HG03066 (cell line): ENCODE measurements at regions not wholly inside any gene's neighbourhood (a gene's known extent, or its start where the extent isn't known, plus 50 kb on each side); places are given as distances from the start of the nearest gene placed in this dataset.

Source experiments
- ATAC-seq: cut with Tn5 transposase; IDR thresholded peaks from one replicate; pipeline ENCODE4 v1.9.1; 2021; ENCODE audit warnings: low read depth; ENCODE audit not compliant: unreplicated experiment

DNA sequence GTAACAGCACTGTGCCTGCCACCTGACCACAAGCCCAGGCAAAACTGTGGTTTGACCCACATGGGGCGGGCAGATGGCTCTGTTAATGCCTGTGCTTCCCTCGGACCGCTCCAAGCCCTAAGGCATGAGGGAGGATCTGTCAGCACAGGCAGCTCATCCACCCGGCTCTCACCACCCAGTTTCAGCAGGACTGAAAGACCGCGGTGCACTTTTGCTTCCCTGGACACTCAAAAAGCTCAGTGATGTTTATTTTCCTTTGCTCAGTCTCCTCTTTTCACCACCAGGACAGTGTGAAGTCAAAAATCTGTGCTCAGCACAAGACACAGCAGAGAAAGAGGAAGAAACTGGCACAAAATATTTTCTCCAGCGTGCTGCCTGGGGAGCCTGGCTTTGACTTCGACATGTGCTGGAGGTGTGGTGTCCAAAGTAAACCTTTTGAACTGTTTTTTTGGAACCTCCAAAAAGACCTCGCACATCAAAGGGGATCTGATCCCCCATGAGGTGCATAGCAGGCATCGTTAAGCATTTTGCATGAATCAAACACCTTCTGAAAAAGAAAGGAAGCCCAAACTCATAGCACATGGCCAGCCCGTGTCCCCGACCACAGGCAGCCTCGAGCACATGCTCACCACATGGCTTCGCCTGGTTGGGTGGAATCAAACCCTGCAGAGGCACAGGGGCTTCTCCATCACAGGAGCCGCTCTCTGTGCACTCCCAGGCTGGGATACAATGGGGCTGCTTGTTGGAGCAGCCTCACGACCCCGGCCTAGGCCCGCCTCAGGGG lies 441.7 kb upstream of the JARID2 start:
- ATAC-seq = no peak

DNA sequence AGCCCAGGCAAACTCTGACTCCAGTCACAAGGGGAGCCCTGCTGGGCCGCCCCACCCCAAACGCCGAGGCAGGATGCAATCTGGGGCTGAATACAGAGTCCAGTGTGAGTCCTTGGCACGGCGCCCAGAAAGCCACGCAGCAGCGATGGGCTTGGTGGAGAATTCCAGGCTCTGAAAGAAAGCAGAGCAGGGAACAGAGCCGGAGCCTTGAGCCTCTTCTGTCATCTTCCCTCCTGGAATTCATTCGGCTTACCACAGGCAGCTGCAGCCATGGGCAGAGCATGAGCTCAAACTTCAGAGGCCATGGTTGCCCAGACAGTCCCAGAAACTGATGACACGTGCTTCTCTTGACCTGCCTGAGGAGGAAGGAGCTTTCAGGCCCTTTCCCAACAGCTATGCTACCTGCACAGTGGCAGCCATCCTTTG lies 441.1 kb upstream of the JARID2 start:
- no peak for ATAC-seq

DNA sequence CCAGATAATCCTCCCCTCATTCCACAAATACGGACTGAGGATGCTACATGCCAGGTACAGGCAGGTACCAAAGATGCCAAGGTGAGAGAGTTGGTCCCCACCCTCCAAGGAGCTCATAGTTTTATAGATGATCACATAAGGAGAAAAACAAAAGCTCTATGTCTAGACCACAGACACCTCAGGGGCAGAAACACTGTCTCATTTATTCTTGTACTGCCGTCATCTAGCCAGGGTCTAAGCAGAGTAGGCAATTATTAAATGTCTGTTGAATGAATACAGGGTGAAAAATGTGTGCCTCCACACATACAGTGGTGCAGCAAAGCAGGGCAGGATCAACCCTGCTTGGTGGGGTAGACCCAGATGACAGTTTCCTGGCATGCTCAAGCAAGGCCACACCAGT lies 439.8 kb upstream of the JARID2 start:
- no peak for ATAC-seq

DNA sequence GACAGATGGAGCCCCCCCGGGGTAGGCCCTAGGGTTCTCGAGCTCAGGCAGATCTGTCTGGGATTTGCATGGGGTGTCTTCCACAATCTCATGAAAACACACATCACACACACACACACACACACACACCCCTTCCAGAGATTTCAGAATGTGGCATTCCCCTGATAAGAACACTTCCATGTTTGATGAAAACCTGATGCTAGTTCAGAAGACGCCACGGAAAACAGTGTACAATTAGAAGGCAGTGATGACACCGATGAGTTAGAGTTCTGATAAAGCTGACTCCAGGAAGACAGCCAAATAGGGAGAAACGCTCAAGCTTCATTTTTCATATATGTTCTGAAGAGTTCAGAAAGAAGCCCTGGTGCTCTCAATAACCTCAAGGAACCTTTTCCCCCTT lies 438.7 kb upstream of the JARID2 start:
- no peak for ATAC-seq

DNA sequence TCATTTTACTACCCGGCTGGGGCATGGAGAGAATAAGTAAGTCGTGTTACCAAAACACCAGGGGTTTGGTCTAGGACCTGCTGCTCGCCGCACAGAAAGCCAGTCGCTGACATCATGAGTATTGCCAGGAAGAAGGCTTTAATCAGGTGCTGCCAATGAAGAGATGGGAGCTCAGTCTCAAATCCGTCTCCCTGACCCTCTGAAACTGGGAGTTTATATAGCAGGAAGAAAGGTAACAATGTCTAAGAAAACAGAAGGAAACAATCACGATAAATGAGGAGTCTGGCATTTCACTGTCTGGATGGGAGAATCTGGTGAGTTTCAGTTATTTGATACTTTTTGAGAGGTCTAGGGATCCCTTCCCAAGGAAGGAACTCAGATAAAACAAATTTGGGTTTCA lies 437.9 kb upstream of the JARID2 start:
- no peak for ATAC-seq

DNA sequence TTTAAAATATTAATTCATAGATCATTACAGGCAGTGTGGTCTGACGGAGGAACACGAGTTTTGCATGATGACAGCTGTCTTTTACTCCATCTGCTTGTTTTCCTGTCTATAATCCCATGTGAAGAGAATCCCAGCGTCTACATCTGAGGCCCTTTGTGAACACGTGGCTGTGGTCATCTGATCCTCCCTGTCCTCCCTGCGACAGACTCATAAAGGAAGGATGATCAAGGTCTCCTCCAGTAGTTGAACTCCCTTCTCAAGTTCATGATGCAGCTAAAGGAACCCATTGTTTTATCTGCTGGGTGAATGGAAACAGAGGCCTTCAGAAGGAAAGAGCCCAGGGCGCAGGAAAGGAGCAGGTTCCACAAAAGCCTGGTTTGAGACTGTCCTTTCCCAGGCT lies 435.8 kb upstream of the JARID2 start:
- ATAC-seq = no peak

DNA sequence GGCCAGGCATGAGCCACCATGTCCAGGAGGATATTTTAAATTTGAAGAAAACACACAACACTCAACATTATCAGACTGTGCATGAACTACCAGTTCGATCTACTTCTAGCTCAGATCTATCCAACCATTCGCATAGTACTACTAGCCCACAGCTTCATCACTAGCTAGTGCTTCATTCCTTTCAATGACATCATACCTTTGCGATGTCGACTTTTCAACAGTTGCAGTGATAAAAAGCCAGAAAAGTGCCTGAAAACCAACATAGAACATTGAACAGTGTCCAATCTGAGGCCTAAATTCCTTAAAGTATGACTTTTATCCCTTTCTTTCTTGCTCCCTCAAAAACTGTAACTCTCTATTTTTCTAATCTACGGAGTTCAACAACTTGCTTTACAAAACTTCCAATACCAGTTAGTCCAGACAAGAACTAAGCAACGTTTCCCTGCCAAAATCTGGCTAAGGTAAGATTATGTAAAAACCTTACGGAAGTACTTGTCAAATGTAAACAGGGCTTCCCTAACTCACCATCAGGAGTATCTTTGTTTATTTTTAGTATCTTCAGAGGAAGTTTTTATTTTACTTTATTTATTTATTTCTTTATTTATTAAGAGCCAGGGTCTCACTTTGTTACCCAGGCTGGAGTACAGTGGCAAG lies 434.0 kb upstream of the JARID2 start:
- ATAC-seq = no peak

DNA sequence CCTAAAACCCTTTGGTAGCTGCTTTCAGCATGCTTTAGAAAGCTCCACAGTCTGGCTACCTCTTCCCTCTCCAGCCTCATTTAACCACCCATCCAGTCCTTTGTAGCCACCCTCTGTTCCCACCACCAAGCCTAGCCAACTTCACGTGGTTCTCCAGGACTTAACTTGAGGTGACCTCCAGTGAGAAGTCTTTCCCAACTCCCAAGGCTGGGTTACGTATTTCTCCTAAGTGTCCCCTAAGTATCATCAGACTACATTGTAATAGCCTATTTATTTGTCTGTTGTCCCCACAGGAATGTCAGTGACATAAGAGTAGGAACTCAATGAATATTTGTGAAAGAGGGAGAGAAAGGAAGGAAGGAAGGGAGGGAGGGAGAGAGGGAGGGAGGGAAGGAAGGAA lies 431.9 kb upstream of the JARID2 start:
- no peak for ATAC-seq

DNA sequence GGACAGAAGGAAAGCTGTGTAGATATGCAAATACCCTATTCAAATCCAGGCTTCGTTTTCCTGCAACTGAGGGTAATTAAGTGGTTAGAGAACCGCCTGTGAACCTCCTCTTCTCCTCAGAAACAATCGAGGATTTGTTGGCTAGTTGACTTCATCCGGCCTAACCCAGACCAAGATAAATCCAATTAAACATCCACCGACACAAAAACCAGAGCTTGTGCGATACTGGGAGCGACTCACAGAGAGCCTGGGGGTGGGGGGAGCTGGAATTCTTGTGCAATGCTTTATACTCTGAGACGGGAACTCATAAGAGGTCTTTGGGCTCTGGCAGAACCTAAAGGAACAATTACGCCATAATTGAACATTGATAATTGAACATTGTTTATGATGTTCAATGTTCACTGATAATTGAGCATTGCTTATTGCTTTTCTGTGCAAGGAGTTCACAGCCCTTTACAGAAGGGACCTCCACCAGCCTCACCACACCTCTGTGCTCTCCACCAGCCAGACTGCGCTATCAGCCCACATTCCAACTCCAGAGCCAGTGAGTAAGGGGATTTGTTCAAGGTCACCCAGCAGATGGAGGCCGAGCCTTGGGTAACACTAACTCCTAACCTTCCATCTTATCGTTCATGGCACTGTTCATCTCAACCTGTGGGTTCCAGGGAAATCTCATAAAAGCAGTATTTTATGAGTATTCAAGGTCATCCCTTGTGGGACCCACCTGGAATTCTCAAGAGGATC lies 429.6 kb upstream of the JARID2 start:
- no peak for ATAC-seq

DNA sequence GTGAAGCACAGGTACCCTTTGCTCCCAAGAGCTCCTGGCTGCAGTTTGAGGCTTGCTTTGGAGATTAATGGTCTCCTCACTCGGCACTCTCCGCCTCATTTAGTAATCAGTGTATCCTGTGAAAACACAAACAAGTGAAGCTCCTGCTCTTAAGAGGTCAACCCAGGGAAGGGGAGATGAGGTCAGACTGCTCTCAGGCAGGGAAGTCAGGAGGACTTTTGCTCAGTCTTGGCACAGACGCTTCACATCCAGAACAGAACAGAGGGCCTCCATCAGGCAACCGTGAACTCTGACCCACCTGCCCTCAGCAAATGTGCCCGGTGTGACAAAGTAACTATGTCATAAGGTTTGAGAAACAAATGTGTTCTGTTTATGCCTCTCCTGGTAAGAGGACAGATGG lies 428.8 kb upstream of the JARID2 start:
- no peak for ATAC-seq

DNA sequence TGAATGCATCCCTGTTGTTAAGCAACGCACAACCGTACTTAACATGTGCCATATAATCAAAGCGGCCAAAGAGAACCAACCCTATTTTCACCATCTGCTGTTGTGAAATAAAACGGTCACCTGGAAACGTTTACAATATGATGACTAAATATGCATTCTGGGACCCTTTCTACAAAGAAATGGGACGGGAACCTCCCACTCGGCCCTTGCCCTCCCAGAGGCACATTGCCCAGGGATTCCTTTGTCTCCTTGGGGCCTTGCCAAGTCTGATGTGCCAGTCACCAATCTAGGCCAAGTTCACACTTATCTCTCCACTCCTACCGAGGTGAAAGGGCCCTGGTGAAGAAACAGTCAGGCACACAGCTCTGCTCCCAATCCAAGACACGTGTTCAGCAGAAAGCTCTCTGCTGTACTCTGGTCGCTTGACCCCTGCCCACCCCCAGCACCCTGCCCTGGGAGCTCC lies 427.4 kb upstream of the JARID2 start:
- ATAC-seq = no peak

DNA sequence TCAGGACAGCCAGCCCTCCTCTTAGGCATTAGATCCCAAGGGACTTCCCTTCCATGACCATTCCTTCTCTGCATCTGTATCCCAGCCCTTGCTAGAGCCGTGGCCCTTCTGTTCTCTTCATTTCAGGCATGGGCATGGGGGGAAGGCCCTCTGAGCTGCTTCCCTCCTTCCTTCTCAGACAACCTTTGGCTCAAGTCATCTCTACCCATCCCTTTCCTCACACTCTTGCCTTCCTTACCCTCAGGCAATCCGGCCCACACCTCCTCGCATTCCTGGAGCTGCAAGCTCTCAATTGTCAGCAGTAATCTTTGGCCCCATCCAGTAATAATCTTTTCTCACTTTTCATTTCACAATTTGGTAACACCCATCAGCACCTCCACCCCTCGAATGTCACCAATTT lies 426.9 kb upstream of the JARID2 start:
- no peak for ATAC-seq

DNA sequence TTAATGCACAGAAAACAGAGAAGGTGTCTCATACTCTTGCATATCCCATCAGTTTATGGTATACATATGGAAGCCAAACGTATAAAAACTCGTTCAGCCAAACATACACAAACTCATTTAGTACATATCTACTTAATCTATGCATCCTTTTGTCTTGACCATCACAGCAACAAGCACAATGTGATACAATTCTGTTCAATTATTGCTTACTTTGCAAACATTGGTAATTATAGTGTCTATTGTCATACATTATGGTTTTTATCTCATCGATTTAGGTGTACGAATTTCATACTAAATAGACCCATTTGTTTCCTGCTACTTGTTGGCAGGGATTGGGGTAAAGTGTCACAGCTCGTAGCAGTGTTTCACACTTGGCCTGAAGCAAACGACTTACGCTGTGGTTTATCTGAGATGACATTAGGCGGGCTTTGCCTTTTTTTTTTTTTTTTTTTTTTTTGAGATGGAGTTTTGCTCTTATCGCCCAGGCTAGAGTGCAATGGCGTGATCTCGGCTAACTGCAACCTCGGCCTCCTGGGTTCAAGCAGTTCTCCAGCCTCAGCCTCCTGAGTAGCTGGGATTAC lies 425.9 kb upstream of the JARID2 start:
- ATAC-seq = no peak

DNA sequence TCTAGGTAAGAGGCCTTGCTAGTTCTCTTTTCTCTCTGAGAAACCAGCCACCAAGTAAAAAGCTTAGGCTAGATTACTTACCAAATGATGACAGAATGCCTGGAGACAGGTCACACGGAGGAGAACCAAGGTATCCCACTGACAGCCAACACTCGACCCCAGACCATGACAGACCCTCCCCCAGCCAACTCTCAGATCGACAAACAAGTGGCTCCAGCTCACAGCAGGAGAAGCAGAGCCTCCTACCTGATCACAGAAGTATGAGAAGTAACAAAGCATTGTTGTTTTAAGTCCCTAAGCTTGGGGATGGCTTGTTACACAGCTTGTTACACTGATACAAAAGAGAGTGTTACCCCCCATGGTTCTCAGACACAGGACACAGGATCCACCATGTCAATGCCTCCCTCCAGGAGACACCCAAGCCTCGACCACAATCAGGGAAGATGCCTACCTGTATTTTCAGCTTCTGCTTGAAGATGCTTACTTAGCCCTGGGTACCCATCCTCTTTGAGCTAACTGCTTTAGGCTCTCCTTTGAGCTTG lies 423.8 kb upstream of the JARID2 start:
- ATAC-seq = no peak

DNA sequence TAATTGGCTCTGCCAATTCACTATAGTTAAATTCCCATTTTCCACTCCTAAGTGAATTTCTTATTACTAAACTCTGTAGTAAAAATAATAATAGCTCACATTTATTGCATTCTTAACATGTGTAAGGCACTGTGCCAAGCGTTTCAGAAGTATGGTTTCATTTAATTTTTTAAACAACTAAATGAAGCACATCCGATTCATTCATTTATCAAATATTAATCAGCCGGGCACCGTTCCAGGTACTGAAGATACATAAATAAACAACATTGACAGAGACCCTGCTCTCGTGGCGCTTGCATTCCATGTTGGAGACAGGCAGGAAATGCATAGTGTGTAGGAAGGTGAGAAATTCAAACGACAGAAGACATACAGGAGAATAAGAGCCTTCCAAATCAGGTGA lies 423.2 kb upstream of the JARID2 start:
- no peak for ATAC-seq

DNA sequence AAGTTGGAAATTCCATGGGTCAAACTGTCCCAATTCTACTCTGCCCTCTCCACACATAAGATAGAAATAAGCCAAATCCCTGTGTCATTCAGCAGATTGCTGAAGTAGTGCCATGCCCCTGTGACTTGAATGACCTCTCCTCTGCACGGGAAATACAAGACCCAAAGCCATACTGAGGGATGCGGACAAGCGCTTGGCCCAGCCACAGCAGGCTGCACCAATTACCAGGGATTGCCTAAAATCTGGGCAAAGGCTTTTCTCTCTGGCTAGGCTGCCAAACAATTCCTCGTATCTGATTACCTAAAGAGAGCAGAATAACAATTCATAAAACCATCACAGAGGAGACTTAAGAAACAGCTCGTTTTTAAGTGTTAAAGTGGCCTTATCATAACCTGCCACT lies 421.8 kb upstream of the JARID2 start:
- no peak for ATAC-seq

DNA sequence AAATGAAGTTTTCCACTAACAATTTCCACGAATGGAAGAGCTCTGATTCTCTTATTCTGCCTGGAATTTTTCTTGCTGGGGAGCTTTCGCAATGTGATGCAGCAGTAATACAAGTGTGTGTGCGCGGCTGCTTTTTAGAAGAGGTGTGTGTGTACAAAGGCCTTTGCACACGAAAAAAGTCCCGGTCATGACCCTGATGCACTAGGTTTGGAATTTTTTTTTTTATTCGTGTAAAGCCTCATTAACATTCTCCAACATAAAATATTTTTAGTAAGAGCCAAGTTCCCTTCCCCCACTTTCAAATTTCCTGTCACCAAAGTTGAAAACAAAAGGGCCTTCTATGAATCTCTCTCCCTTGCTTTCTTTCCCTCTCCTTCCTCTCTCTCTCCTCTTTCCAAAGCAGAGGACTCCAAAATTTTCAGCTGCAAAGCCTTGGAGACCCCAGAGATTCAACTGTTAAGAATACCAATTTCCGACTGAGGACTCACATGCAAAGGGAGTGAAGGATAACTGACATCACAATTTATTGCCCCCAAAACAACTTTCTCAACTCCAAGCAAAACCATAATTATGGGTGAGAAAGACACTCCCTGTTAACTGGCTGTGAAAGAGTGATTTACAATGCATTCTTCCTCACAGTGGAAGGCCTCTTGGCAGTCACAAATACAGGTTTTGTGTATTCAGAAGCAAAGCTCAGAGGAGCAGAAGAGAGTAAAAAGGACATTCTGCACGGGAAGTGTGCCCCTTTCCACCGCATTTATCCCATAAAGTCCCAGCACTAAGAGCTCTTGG lies 421.2 kb upstream of the JARID2 start:
- ATAC-seq = no peak

DNA sequence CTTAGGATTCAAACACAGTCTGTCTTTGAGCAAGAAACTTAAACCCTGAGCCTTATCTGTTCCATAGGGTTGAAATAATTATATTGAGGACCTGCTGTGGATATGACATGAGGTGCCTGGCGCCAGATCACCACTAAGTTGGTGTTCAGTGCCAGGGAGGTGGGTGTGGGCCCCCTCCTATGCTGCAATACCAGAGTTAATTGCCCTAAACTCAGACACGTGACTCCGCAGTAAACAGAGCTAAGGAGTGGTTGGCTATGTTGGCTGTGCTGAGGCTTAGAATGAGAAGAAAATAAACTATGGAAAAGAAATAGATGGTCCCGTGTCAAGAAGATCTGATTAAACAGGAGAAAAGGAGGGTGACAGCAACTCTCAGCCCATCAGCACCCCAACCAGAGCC lies 419.4 kb upstream of the JARID2 start:
- ATAC-seq = no peak

DNA sequence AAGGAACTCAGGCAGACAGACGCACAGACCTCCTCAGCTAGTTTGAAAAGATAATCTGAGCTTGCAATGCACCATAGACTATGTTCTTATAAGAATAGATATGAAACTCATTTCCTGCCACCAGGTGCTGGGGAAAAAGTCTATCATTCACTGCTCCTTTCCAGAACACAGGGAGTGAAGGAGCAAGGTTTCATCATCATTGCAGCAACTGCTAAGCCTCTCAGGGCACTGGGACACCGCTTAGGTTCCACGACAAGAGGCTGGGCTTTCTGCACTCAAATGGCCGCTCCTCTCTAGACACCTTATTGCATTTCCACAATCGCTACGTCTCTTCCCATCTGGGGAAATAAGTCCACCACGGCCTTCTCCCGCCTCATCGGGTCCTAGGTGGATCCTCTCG lies 418.5 kb upstream of the JARID2 start:
- no peak for ATAC-seq

DNA sequence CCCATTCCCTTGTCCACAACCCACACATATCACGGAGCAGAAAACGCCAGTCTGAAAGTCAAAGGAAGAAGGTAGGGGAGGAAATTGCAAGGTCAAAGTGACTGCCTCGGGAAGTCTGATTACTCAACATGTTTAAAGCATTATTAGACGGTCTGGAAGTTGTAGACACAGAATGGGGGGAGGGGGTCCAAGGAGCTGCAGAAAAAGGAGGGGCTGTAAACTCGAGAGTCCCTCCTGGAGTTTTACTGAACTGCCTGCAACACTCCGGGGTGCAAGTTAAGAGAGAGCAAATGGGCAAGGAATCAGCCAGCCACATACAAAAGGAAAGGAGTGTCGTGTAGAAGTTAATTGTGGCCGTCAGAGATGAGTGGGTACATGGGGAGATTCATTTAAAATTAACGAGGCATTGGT lies 417.7 kb upstream of the JARID2 start:
- ATAC-seq = no peak
